Activated naive CD8-positive, alpha-beta T cell (primary cell): ENCODE measurements at regions not wholly inside any gene's neighbourhood (a gene's known extent, or its start where the extent isn't known, plus 50 kb on each side); places are given as distances from the start of the nearest gene placed in this dataset.

Experiments
- H3K27ac Mint-ChIP-seq: one replicate; pipeline ENCODE4 v1.8.0; 2021; ENCODE audit warnings: mixed read lengths
- H3K27me3 Mint-ChIP-seq: one replicate; pipeline ENCODE4 v1.8.0; 2021; ENCODE audit warnings: mixed read lengths
- H3K36me3 Mint-ChIP-seq: one replicate; pipeline ENCODE4 v1.8.0; 2021; ENCODE audit warnings: mixed read lengths
- H3K4me1 Mint-ChIP-seq: one replicate; pipeline ENCODE4 v1.8.0; 2021; ENCODE audit warnings: low read depth, mixed read lengths
- H3K4me3 Mint-ChIP-seq: one replicate; pipeline ENCODE4 v1.8.0; 2021; ENCODE audit warnings: mild to moderate bottlenecking, mixed read lengths
- H3K9me3 Mint-ChIP-seq: one replicate; pipeline ENCODE4 v1.8.0; 2021; ENCODE audit warnings: low read depth, mixed read lengths

DNA sequence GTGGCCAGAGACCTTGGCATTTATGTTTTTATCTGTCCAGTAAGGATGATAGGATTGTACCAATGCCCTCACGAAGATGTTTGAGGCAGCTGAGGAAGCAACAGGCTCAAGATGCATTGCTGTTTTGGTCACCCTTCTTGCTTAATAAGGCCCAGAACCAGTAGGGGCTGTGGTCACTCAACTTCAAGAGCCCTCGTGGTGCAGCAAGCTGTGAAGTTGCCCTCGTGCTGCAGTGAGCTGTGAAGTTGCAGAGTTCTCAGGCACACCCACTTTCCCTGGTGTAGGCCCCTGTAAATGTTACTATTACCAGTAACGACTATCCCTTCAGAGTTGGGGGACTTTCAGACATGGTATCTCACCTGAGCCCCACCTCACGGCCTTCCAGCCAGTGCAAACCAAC, 207.6 kb upstream of the LYZL1 start:
- H3K27ac Mint-ChIP-seq = no peak overlapping the region
- H3K9me3 Mint-ChIP-seq = no peaks in the 10 kb centered on the region
- H3K36me3 Mint-ChIP-seq = no peaks in the 10 kb centered on the region
- H3K27me3 Mint-ChIP-seq = peaks cover 3% of the 10 kb centered on the region
- H3K4me3 Mint-ChIP-seq = no peak overlapping the region
- no peaks in the 10 kb centered on the region for H3K4me1 Mint-ChIP-seq

DNA sequence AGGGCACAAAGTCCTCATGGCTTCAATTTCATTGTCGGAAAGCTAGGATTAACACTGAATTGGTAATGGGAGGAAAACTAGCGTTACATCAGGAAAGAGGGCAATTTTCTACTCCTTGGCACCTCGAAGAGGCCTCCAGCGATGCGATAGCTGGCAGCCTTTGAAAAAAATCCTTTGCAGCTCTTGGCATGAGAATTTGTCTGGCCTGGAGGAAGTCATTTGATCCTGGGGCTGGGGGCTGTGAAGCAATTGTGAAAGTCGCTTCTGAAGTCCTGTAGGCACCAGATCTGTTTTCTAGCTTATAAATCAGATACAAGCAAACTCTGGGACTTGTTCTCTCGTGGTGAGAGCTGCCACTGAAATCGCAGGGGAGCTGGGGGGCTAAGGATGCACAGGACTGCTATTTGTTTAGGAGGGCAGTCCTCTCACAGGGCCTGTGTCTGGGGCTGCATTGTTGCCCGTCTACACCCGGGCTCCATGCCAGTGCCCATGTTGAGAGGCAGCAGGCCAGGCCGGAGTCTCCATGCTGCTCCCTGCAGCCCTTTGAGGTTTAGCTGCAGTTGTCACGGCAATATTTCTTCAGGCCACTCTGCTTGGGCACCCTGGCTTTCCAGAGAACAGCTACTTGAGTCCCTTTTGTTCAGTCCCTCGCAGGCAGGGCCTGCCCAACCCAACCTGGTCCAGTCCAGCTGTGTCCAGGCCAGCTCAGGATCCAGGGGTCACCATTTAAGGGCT, 206.8 kb upstream of the LYZL1 start:
- H3K36me3 Mint-ChIP-seq = no peaks in the 10 kb centered on the region
- H3K9me3 Mint-ChIP-seq = no peaks in the 10 kb centered on the region
- no peaks in the 10 kb centered on the region for H3K4me1 Mint-ChIP-seq
- no peak overlapping the region for H3K27ac Mint-ChIP-seq
- H3K4me3 Mint-ChIP-seq = no peak overlapping the region
- peaks cover 3% of the 10 kb centered on the region for H3K27me3 Mint-ChIP-seq

DNA sequence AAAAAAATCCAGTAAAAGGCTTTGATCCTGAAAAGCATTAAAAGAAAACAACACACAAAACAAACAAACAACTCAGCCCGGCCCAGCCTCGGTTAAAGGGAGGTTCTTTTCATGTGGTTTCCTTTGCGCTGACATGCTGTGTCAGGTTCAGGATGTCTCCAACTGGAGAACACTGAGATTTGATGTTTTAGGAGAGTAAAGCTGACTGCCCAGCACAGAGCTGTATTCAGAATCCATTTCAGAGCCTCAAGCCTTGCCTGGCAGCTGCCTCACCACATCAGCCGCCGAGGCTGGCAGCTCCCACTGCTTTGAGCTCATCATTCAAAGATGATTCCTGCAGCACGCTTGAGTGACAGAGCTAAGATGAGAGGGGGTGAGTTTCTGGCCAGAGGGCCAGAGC, 205.8 kb upstream of the LYZL1 start:
- Mint-ChIP-seq H3K4me3 (no peak overlapping the region), H3K27ac (no peak overlapping the region), H3K27me3 (peaks cover 3% of the 10 kb centered on the region), H3K36me3 (no peaks in the 10 kb centered on the region), H3K4me1 (no peaks in the 10 kb centered on the region), H3K9me3 (no peaks in the 10 kb centered on the region)

DNA sequence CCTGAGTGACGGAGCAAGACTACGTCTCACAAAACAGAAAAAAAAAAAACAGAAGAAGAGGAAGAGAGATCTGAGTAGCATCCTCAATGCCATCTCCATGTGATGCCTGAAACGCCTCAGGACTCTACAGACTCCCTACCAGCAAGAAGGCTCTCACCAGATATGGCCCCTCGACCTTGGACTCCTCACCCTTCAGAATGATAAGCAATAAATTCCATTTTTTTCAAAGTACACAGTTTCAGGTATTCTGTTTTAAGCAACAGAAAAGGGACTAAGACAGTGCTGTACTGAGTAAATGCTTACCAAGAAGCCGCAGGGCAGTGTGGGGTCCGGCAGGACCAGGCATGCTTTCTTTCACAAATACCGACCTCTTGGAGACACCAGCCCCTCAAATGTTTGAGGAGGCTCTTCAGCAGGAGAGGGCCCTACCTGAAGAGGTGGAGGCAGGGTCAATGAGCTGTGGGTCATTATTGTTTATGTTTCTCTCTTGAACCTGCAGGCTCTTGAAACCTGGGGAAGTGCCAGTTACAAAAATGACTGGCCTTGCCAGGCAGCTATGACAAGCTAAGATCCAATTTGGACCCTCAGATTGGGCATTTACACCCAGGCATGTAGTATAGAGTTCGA, 204.1 kb upstream of the LYZL1 start:
- Mint-ChIP-seq H3K9me3 (no peaks in the 10 kb centered on the region), H3K4me3 (no peak overlapping the region), H3K27ac (no peak overlapping the region), H3K27me3 (peaks cover 3% of the 10 kb centered on the region), H3K36me3 (no peaks in the 10 kb centered on the region), H3K4me1 (no peaks in the 10 kb centered on the region)

DNA sequence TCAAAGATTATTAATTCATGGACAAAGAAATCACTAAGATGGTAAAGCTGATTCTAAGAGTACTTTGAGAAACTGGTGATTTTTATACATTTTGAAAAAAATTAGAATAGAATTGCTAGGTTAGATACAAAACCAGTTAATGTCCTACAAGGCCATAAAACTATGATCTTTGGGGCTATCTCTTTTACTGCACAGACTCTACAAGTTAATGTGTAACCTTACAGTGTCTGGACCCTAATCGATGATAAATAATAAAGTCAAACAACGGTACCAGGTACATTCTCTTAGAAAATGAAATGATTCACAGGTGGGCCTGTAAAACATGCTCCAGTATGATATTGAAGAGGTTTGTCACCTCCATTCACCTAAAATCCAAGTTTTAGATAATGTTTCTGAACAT, 199.8 kb upstream of the LYZL1 start:
- Mint-ChIP-seq H3K36me3 (no peaks in the 10 kb centered on the region), H3K27ac (no peak overlapping the region), H3K4me3 (no peak overlapping the region), H3K4me1 (no peaks in the 10 kb centered on the region), H3K27me3 (peaks cover 3% of the 10 kb centered on the region), H3K9me3 (no peaks in the 10 kb centered on the region)

DNA sequence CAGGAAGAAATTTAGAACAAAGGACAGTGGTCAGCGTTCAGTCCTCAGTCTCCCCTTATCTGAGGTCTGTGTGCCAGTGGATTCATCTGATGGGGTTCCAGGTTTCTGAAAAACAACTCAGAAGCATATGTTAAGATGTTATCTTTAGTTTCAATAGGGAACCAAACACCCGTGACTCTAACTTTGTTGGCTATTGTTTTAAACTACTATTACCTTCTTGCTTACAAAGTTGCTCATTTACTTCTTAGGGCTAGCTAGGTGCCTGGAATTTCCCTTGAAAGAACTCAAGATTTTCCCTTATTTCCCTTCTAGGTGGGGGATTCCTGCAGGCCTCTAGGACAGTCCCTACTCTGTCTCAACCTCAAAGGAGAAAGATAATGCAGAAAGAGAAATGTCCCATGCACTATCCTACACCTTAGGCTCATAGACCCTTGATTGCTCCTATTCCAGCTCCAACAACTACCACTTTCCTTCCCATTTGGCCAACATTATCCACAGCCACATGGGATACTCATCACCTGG, 192.5 kb upstream of the LYZL1 start:
- no peaks in the 10 kb centered on the region for H3K36me3 Mint-ChIP-seq
- H3K27me3 Mint-ChIP-seq = peaks cover 11% of the 10 kb centered on the region
- H3K4me1 Mint-ChIP-seq = no peaks in the 10 kb centered on the region
- H3K9me3 Mint-ChIP-seq = no peaks in the 10 kb centered on the region
- H3K27ac Mint-ChIP-seq = no peak overlapping the region
- no peak overlapping the region for H3K4me3 Mint-ChIP-seq

DNA sequence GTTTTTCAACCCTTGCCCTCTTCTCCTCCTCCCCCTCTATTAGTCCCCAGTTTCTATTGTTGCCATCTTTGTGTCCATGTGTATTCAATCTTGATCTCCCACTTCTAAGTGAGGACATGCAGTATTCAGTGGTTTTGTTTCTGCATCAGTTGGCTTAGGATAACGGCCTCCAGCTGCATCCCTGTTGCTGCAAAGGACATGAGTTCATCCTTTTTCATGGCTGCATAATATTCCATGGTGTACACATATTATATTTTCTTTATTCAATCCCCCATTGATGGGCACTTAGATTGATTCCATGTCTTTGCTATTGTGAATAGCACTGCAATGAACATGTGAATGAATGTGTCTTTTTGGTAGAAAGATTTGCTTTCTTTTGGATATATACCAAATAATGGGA, 190.4 kb upstream of the LYZL1 start:
- Mint-ChIP-seq H3K4me1 (no peaks in the 10 kb centered on the region), H3K27me3 (peaks cover 17% of the 10 kb centered on the region), H3K9me3 (no peaks in the 10 kb centered on the region), H3K4me3 (no peak overlapping the region), H3K27ac (no peak overlapping the region), H3K36me3 (no peaks in the 10 kb centered on the region)

DNA sequence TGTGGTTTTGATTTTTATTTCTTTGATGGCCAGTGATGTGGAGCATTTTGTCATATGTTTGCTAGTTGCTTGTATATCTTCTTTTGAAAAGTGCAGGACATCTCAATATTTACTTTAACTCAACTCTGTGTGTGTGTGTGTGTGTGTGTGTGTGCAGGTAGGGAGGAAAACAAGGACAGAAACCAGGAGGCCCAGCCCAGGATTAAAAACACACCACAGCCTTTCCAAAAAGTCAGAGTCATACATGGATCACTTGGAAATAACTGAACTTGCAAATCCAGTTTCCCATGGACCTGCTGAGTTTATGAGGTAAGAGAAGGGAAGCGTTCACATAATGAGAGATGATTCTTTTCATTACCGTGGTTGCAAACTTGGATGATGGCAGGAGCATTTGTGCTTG, 189.9 kb upstream of the LYZL1 start:
- no peaks in the 10 kb centered on the region for H3K36me3 Mint-ChIP-seq
- no peaks in the 10 kb centered on the region for H3K9me3 Mint-ChIP-seq
- peaks cover 17% of the 10 kb centered on the region for H3K27me3 Mint-ChIP-seq
- H3K27ac Mint-ChIP-seq = no peak overlapping the region
- no peak overlapping the region for H3K4me3 Mint-ChIP-seq
- no peaks in the 10 kb centered on the region for H3K4me1 Mint-ChIP-seq

DNA sequence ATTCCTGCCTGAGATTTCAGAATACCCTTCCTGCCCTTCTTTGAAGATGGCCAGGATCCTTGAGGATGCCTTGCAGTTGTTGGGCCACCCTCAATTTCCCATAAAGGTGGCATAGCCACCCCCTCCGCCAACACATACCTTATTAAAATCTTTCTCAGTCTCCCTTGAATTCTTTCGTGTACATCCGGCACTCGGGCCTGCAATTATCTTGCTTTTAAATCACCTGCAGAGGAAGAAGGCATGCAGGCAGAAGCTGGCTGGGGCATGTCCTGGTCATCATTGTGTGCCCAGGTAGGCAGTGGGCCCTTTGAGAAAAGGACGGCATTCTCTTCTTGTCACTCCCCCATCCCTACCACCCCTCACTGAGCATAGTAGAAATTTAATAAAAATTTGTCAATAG, 189.5 kb upstream of the LYZL1 start:
- Mint-ChIP-seq H3K4me3 (no peak overlapping the region), H3K4me1 (no peaks in the 10 kb centered on the region), H3K27ac (no peak overlapping the region), H3K27me3 (peaks cover 20% of the 10 kb centered on the region), H3K36me3 (no peaks in the 10 kb centered on the region), H3K9me3 (no peaks in the 10 kb centered on the region)

DNA sequence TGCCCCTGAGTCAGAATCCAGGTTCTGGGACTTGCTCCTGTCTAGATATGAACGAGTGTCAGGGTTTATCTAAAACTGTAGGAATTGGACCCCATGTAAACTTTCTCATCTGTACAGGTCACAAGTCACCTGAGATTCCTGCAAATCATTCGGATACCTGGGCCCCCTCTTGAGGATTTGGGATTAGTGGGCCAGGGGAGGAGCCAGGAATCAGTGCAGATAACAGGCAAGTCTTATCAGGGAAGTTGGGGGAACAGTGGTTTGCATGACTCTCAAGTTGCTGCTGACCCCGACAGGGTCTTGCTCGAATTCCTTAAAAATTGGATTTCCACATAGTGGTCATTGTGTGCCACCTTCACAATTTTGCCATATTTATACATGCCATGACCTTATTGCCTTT, 188.4 kb upstream of the LYZL1 start:
- Mint-ChIP-seq H3K9me3 (no peaks in the 10 kb centered on the region), H3K36me3 (no peaks in the 10 kb centered on the region), H3K27ac (no peak overlapping the region), H3K4me1 (no peaks in the 10 kb centered on the region), H3K27me3 (peaks cover 22% of the 10 kb centered on the region), H3K4me3 (no peak overlapping the region)

DNA sequence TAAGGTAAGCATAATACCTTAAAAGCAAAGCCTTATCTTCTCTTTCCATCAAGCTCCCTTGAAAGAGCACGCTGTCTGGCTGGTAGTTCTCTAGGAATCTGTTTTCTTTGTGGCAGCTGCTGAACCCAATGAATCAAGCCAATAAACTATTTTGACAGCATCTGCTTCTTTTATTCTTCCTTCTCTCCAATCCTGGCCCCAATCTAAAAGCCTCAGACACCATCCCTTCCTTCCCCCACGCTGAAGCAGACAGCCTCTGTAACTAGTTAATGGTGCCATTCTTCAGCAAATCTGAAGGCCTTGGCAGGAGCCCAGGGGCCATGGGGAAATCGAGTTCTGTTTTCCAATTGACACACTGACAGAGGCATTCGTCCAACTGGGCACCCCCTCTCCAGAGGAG, 186.6 kb upstream of the LYZL1 start:
- no peaks in the 10 kb centered on the region for H3K4me1 Mint-ChIP-seq
- H3K9me3 Mint-ChIP-seq = no peaks in the 10 kb centered on the region
- H3K4me3 Mint-ChIP-seq = no peak overlapping the region
- no peaks in the 10 kb centered on the region for H3K36me3 Mint-ChIP-seq
- H3K27ac Mint-ChIP-seq = no peak overlapping the region
- H3K27me3 Mint-ChIP-seq = peaks cover 20% of the 10 kb centered on the region

DNA sequence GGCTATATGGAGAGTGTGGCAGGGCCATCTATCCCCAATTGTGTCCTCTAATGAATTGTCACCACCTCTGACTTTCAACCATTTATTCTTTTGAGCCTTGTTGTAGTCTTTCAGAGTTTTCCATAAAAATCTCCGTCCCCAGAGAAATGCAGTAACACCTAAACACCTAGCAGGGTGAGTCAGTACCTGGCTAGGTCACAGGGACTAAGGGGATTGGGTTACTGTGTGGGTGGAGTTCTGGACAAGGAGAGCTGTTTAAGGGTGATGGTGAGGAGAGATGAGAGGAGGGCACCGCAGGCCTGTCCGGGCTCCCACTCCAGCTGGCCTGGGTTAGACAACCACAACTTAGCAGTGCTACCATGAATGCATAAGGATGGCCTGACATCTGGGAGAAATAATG, 186.2 kb upstream of the LYZL1 start:
- Mint-ChIP-seq H3K4me3 (no peak overlapping the region), H3K4me1 (no peaks in the 10 kb centered on the region), H3K9me3 (no peaks in the 10 kb centered on the region), H3K27me3 (peaks cover 20% of the 10 kb centered on the region), H3K27ac (no peak overlapping the region), H3K36me3 (no peaks in the 10 kb centered on the region)

DNA sequence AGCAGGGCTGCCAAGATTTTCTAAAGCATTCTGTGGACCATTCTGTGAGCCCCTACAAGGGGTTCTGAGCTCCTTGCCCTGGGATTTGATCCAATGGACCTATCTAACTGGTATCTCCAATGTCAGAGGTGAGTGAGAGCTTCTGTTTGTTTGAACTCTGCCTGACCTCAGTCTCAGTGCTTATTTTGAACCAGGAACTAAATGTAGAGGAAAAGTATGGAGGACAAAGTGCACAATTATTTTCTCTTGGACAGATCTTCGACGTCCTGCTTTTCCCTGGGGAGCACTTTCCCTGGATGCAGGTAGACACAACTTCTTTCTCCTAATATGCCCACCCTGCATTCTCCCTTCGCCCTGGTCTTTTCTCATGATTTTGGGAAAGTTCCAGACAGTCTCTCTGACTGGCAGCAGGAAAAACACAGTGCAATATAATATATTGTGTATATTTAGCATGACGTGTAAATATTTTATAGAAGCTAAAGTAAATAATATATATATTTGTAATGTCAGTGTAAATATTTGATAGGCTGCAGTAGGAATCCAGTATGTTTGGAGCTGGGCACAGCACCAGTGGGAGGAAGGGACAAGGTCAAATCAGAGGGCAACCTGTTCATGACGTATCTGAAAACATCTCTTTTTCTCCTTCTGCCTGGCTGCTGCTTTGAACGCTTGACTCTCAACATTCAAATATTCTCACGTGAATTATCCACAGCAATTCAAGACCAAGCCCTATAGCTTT, 184.0 kb upstream of the LYZL1 start:
- Mint-ChIP-seq H3K27ac (no peak overlapping the region), H3K36me3 (no peaks in the 10 kb centered on the region), H3K4me1 (no peaks in the 10 kb centered on the region), H3K9me3 (no peaks in the 10 kb centered on the region), H3K4me3 (no peak overlapping the region), H3K27me3 (peaks cover 14% of the 10 kb centered on the region)

DNA sequence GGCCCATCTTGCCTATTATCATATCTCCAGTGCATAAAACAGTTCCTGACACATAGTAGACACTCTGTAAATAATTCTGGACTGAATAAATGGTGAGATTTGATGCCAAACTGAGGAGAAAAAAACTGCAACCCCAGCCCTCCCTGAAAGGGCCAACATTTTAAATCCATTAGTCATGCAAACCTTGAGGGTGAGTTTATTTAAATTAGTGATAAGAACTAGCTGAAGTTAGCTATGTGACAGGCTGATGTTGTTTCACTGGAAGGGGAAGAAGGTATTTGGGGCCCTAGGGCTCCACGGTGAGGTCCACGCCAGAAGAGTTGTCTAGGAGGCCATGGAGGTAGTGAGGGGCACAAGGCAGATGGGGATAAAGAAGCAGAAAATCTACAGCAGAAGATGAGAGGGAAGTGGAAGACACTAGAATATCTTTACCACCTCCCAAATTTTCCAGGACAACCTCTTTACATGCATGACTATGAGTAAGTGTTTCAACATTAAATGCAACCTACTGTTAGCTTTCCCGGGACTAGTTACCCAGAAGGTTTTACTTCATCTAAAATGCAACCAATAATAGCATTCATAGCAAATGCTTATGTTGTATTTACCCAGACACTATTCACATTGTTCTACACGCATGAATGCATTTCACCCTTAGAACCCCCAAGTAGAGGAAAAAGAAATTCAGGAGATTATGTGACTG, 183.2 kb upstream of the LYZL1 start:
- Mint-ChIP-seq H3K36me3 (no peaks in the 10 kb centered on the region), H3K27me3 (peaks cover 14% of the 10 kb centered on the region), H3K4me1 (no peaks in the 10 kb centered on the region), H3K4me3 (no peak overlapping the region), H3K9me3 (no peaks in the 10 kb centered on the region), H3K27ac (no peak overlapping the region)

DNA sequence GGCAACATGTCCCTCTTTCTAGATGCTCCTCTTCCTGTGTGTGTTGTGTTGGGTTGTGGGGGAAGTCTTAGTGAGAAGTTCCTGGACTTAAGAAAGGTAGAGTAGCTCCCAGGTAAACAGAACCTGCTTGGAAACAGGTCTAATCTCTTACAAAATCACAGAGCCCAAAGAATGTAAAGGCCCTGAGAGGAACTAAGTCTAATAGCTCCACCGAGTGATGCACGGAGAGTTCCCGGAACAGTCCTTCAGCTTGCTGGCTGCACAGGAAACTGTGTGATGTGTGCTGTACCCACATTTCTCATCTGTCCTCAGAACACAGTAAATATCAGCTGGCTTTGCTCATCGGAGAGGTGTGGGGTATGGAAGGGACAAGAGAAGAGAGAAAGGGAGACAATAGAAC, 182.6 kb upstream of the LYZL1 start:
- Mint-ChIP-seq H3K27ac (no peak overlapping the region), H3K4me1 (no peaks in the 10 kb centered on the region), H3K27me3 (peaks cover 12% of the 10 kb centered on the region), H3K9me3 (no peaks in the 10 kb centered on the region), H3K4me3 (no peak overlapping the region), H3K36me3 (no peaks in the 10 kb centered on the region)
